Psoas muscle (tissue), 7 donors: ENCODE measurements at regions not wholly inside any gene's neighbourhood (a gene's known extent, or its start where the extent isn't known, plus 50 kb on each side); places are given as distances from the start of the nearest gene placed in this dataset.
"Not testable (repeated sequence)": the region's sequence is repeated elsewhere in the genome, so short reads cannot be mapped to it uniquely, and the experiment has no call there.

Experiments used
- ATAC-seq, 4 donors: fragments of 200-7000 bp; cut with Tn5 transposase; one replicate each; pipeline ENCODE4 v1.9.1; 2020; ENCODE audit warnings: moderate library complexity in 3 of 4, mild to moderate bottlenecking in 2 of 4
- DNase-seq, 2 donors: peaks; one replicate each; pipeline ENCODE4 v3.0.0-alpha.2; 2020
- H3K27ac ChIP-seq: fragments of 200-600 bp; one replicate; pipeline ENCODE4 v1.8.0; 2022
- H3K27me3 ChIP-seq, 3 donors: fragments of 200-600 bp in 1 of 3; one replicate each; pipeline versions ENCODE4 v1.6.1 to v1.8.0; 2013 to 2022; ENCODE audit warnings: low read length in 2 of 3, mild to moderate bottlenecking in 2 of 3, moderate library complexity in 1 of 3; ENCODE audit not compliant: insufficient read depth in 3 of 3
- H3K36me3 ChIP-seq, 2 donors: fragments of 200-600 bp in 1 of 2; one replicate each; pipeline versions ENCODE4 v1.6.1 to v1.8.0; 2013 to 2022; ENCODE audit warnings: low read depth in 1 of 2, mild to moderate bottlenecking in 1 of 2, moderate library complexity in 1 of 2; ENCODE audit not compliant: insufficient read depth in 1 of 2
- H3K4me1 ChIP-seq: fragments of 200-600 bp; one replicate; pipeline ENCODE4 v1.8.0; 2022
- H3K4me3 ChIP-seq: fragments of 200-600 bp; one replicate; pipeline ENCODE4 v1.8.0; 2022; ENCODE audit warnings: mild to moderate bottlenecking
- H3K9me3 ChIP-seq: fragments of 200-600 bp; one replicate; pipeline ENCODE4 v1.8.0; 2022
- CTCF ChIP-seq: fragments of 200-600 bp; IDR thresholded peaks from one replicate; pipeline ENCODE4 v1.8.0; 2022; ENCODE audit warnings: antibody characterized with exemption
- WGBS, 3 donors: extraction: QIAGEN DNeasy Blood & Tissue Kit; methylation state at CpG; one replicate each; pipeline versions ENCODE4 v1.1.6 to v1.1.7; 2013; 5-methylcytosine and 5-hydroxymethylcytosine counted together
- intact Hi-C, 2 donors: fragments of 100-400 bp; cut with DNase I; formaldehyde crosslinking; loops; one replicate each; pipeline versions ENCODE4 v1.11.0 to v1.14.2; 2022
- donor health status: healthy with polysubstance abuse.
- donor health status: DM: no; HTN: no; CAD: no; lungs with moderate emphysema.
- donor health status: Bipolar disorder and iron deficiency.
- donor health status: healthy.
- donor health status: DM: yes; HTN: yes; CAD: no.
- donor health status: DM: no; HTN: no; CAD: no.
- donor health status: DM: yes; HTN: yes; CAD: no.

- 83 to 89% (median 84%) methylated on average over 14 of the region's 14 CpGs for WGBS, 3 donors
- intact Hi-C loops = no loop called here
- H3K27me3 ChIP-seq = peaks cover 0 to 6% (median 4%) of the 10 kb centered on the region in 3 donors
- H3K4me1 ChIP-seq = no peaks in the 10 kb centered on the region
- no peaks in the 10 kb centered on the region for H3K9me3 ChIP-seq
- H3K27ac ChIP-seq = no peak overlapping the region
- TF ChIP-seq CTCF = no peak
- ATAC-seq (no peak), DNase-seq (no peak)
- H3K4me3 ChIP-seq = no peak overlapping the region
- H3K36me3 ChIP-seq = no peaks in the 10 kb centered on the region
Observed at GRCh38 chr6:167237438-167238145, 53.5 kb upstream of the UNC93A start.

- intact Hi-C loops = no loop called here
- WGBS, 3 donors = 24 to 32% (median 29%) methylated on average over 14 of the region's 14 CpGs
- Histone ChIP-seq H3K27ac (no peak overlapping the region), H3K27me3 (peaks cover 0 to 8% (median 4%) of the 10 kb centered on the region in 3 donors), H3K9me3 (no peaks in the 10 kb centered on the region), H3K4me1 (no peaks in the 10 kb centered on the region), H3K4me3 (no peak overlapping the region), H3K36me3 (no peaks in the 10 kb centered on the region)
- no peak for TF ChIP-seq CTCF
- DNase-seq = no peak
- ATAC-seq = peak in 3 of 4 donors; percentile 41 to 84 (median 70)
Observed at GRCh38 chr6:167238146-167238693, 52.9 kb upstream of the UNC93A start.

GRCh38 chr6:167238694-167239467 lies 52.2 kb upstream of the UNC93A start:
- Histone ChIP-seq H3K4me3 (no peak overlapping the region), H3K27me3 (peaks cover 0 to 8% (median 4%) of the 10 kb centered on the region in 3 donors), H3K36me3 (no peaks in the 10 kb centered on the region), H3K4me1 (no peaks in the 10 kb centered on the region), H3K27ac (no peak overlapping the region), H3K9me3 (no peaks in the 10 kb centered on the region)
- TF ChIP-seq CTCF = no peak
- intact Hi-C loops = no loop called here
- no peak for ATAC-seq
- 80 to 81% (median 81%) methylated on average over 12 of the region's 12 CpGs for WGBS, 3 donors
- no peak for DNase-seq

GRCh38 chr6:167239470-167239869 lies 51.6 kb upstream of the UNC93A start:
- DNase-seq, intact Hi-C loops, H3K36me3 ChIP-seq, H3K27ac ChIP-seq, H3K4me3 ChIP-seq, H3K9me3 ChIP-seq, H3K4me1 ChIP-seq, H3K27me3 ChIP-seq, ATAC-seq: not testable (repeated sequence)
- 67 to 90% (median 84%) methylated on average over 2 of the region's 2 CpGs for WGBS, 3 donors

- Histone ChIP-seq H3K4me3 (no peak overlapping the region), H3K9me3 (no peaks in the 10 kb centered on the region), H3K36me3 (no peaks in the 10 kb centered on the region), H3K4me1 (no peaks in the 10 kb centered on the region), H3K27me3 (peaks cover 0 to 8% (median 3%) of the 10 kb centered on the region in 3 donors), H3K27ac (no peak overlapping the region)
- intact Hi-C loops = no loop called here
- DNase-seq (no peak), ATAC-seq (peak in 2 of 4 donors; percentile 24 to 75)
- TF ChIP-seq CTCF = no peak
- 84 to 91% (median 90%) methylated on average over 15 to 18 of the region's 18 CpGs for WGBS, 3 donors
Observed at GRCh38 chr6:167240034-167240541, 51.0 kb upstream of the UNC93A start.
